ENCODE measurements at regions not wholly inside any gene's neighbourhood (a gene's known extent, or its start where the extent isn't known, plus 50 kb on each side); places are given as distances from the start of the nearest gene placed in this dataset.

GRCh38 chr4:108371282-108371681 is 202.6 kb upstream of the LEF1 start:
- no peak overlapping the region for H2AFZ ChIP-seq (ENCODE audit: low read length)
- H3K36me3 ChIP-seq (ENCODE audit: insufficient read depth, low read length) = no peaks in the 10 kb centered on the region
- no peak for TF ChIP-seq CTCF (conservative IDR thresholded peaks at IDR 0.05; ENCODE audit: low read length)
- TF ChIP-seq EZH2phosphoT487 (IDR thresholded peaks at IDR 0.05; ENCODE audit: borderline replicate concordance, low read depth, low read length) = no peak
- H3K79me2 ChIP-seq (ENCODE audit: insufficient read depth, low read depth, low read length) = no peaks in the 10 kb centered on the region
- H3K4me3 ChIP-seq (ENCODE audit: low read depth, low read length, poor library complexity, severe bottlenecking) = no peak overlapping the region
- no peak overlapping the region for H3K4me2 ChIP-seq (ENCODE audit: low read length)
- no peaks in the 10 kb centered on the region for H3K9me3 ChIP-seq (ENCODE audit: low read length)
- no peak for DNase-seq (ENCODE audit: low spot score)
- H3K9me2 ChIP-seq (ENCODE audit: insufficient read depth, low read length) = no peaks in the 10 kb centered on the region
- ChIA-PET CTCF (ENCODE audit: unreplicated experiment) (interaction anchor here (1.0 kb wide), 1 partner anchor 10 kb away, joined by 4 read pairs; no protein-coding TSS in a partner anchor), POLR2A (interaction anchor here (0.7 to 1.9 kb wide), 5 partner anchors 9 to 21 kb away, joined by 3 to 7 read pairs (median 3); no protein-coding TSS in a partner anchor)
- no TSS peak for BruUV-seq (replicated peaks)
- intact Hi-C loops (cut with micrococcal nuclease; ENCODE audit: unreplicated experiment) = loop anchor here (10.0 kb wide), 1 partner anchor 196 kb away; no protein-coding TSS in a partner anchor
- H4K20me1 ChIP-seq (ENCODE audit: insufficient read depth, low read length) = no peaks in the 10 kb centered on the region
- no peak overlapping the region for H3K27ac ChIP-seq (ENCODE audit: low read depth, low read length, poor library complexity, severe bottlenecking)
- H3K4me1 ChIP-seq (ENCODE audit: insufficient read depth, low read length, poor library complexity, severe bottlenecking) = peaks cover 4% of the 10 kb centered on the region

GRCh38 chr4:108370291-108371141 is 201.8 kb upstream of the LEF1 start:
- intact Hi-C loops (cut with micrococcal nuclease; ENCODE audit: unreplicated experiment) = loop anchor here (10.0 kb wide), 1 partner anchor 196 kb away; no protein-coding TSS in a partner anchor
- no TSS peak for BruUV-seq (replicated peaks)
- ChIA-PET CTCF (ENCODE audit: unreplicated experiment) (interaction anchor here (1.0 kb wide), 1 partner anchor 9 kb away, joined by 4 read pairs; no protein-coding TSS in a partner anchor), POLR2A (interaction anchor here (0.7 to 1.9 kb wide), 6 partner anchors 8 to 21 kb away, joined by 3 to 9 read pairs (median 4); no protein-coding TSS in a partner anchor)
- Histone ChIP-seq H3K79me2 (ENCODE audit: insufficient read depth, low read depth, low read length) (no peaks in the 10 kb centered on the region), H3K4me2 (ENCODE audit: low read length) (no peak overlapping the region), H2AFZ (ENCODE audit: low read length) (no peak overlapping the region), H3K4me1 (ENCODE audit: insufficient read depth, low read length, poor library complexity, severe bottlenecking) (peaks cover 4% of the 10 kb centered on the region), H3K9me2 (ENCODE audit: insufficient read depth, low read length) (no peaks in the 10 kb centered on the region), H4K20me1 (ENCODE audit: insufficient read depth, low read length) (no peaks in the 10 kb centered on the region), H3K36me3 (ENCODE audit: insufficient read depth, low read length) (no peaks in the 10 kb centered on the region), H3K9me3 (ENCODE audit: low read length) (no peaks in the 10 kb centered on the region), H3K27ac (ENCODE audit: low read depth, low read length, poor library complexity, severe bottlenecking) (no peak overlapping the region), H3K4me3 (ENCODE audit: low read depth, low read length, poor library complexity, severe bottlenecking) (no peak overlapping the region)
- TF ChIP-seq EZH2phosphoT487 (IDR thresholded peaks at IDR 0.05; ENCODE audit: borderline replicate concordance, low read depth, low read length) (no peak), CTCF (conservative IDR thresholded peaks at IDR 0.05; ENCODE audit: low read length) (no peak)
- DNase-seq (ENCODE audit: low spot score) = no peak

All from OCI-LY7 (cell line).